ENCODE measurements at regions not wholly inside any gene's neighbourhood (a gene's known extent, or its start where the extent isn't known, plus 50 kb on each side); places are given as distances from the start of the nearest gene placed in this dataset.

GRCh38 chr4:81592701-81593100, 121.0 kb upstream of the RASGEF1B start:
- WGBS (ENCODE audit: insufficient coverage, insufficient replicate concordance, low lambda C conversion rate, missing lambda C conversion rate): 40% methylated on average over 2 of the region's 2 CpGs
- Histone ChIP-seq H3K9me3 (replicated peaks; ENCODE audit: control insufficient read depth, insufficient read depth, low read length) (no peaks in the 10 kb centered on the region), H3K4me1 (ENCODE audit: control insufficient read depth, insufficient read depth, low read length) (no peaks in the 10 kb centered on the region), H3K4me3 (no peak overlapping the region), H4K20me1 (ENCODE audit: control insufficient read depth, insufficient read depth) (no peaks in the 10 kb centered on the region), H3K4me2 (ENCODE audit: control insufficient read depth, insufficient read depth) (no peak overlapping the region), H3K27ac (ENCODE audit: control insufficient read depth, insufficient read depth) (no peak overlapping the region), H3K79me2 (ENCODE audit: control insufficient read depth, insufficient read depth, low read length) (no peaks in the 10 kb centered on the region), H2AFZ (ENCODE audit: control insufficient read depth, low read depth, low read length) (no peak overlapping the region), H3K36me3 (ENCODE audit: control insufficient read depth in 2 of 2, insufficient read depth in 2 of 2, low read length in 1 of 2) (no peaks in the 10 kb centered on the region), H3K9ac (ENCODE audit: control insufficient read depth, insufficient read depth, low read length) (no peak overlapping the region), H3K27me3 (replicated peaks in 1 of 2; ENCODE audit: control insufficient read depth in 2 of 2, insufficient read depth in 2 of 2, low read length in 1 of 2) (no peaks in the 10 kb centered on the region)
- FAIRE-seq (no peak), DNase-seq (ENCODE audit: low read depth, low spot score) (no peak), ATAC-seq (no peak)
- ChIA-PET RAD21 (ENCODE audit: unreplicated experiment) (no interaction called here), POLR2A (no interaction called here), SMC1A (ENCODE audit: uncharacterized antibody, unreplicated experiment) (interaction anchor here (1.2 kb wide), 1 partner anchor 22 kb away, joined by 3 read pairs; no protein-coding TSS in a partner anchor), CTCF (no interaction called here)
- TF ChIP-seq SMAD1 (IDR thresholded peaks at IDR 0.05; ENCODE audit: low read depth, partially characterized antibody): no peak
- TF ChIP-seq USF1 (IDR thresholded peaks at IDR 0.05; ENCODE audit: borderline replicate concordance, extremely low read length, insufficient read depth, low read depth, low read length): no peak
- no peak for TF ChIP-seq PAX5 (IDR thresholded peaks at IDR 0.05; ENCODE audit: borderline replicate concordance, low read depth, low read length)
- TF ChIP-seq NFYB (IDR thresholded peaks at IDR 0.05; ENCODE audit: insufficient read depth, low read depth, low read length): no peak
- no peak for TF ChIP-seq TCF12 (IDR thresholded peaks at IDR 0.05; ENCODE audit: low read depth, low read length)
- no peak for TF ChIP-seq CBX3 (IDR thresholded peaks at IDR 0.05; ENCODE audit: borderline replicate concordance, low read depth)
- TF ChIP-seq ZZZ3 (IDR thresholded peaks at IDR 0.05; ENCODE audit: control insufficient read depth, insufficient read length, low read depth): no peak
- TF ChIP-seq JUND (IDR thresholded peaks at IDR 0.05; ENCODE audit: low read depth, low read length): no peak
- no peak for TF ChIP-seq NBN (IDR thresholded peaks at IDR 0.05)
- TF ChIP-seq MAX (IDR thresholded peaks at IDR 0.05; ENCODE audit: low read depth, low read length): no peak
- no peak for TF ChIP-seq RAD51 (IDR thresholded peaks at IDR 0.05)
- TF ChIP-seq SUPT20H (IDR thresholded peaks at IDR 0.05; ENCODE audit: borderline replicate concordance, control insufficient read depth, low read depth, low read length): no peak
- no peak for TF ChIP-seq YY1 (IDR thresholded peaks at IDR 0.05; ENCODE audit: low read depth, low read length)
- TF ChIP-seq MTA2 (IDR thresholded peaks at IDR 0.05; ENCODE audit: low read depth): no peak
- TF ChIP-seq TCF3 (IDR thresholded peaks at IDR 0.05; ENCODE audit: borderline replicate concordance, insufficient read depth, low read depth, low read length): no peak
- TF ChIP-seq FOXK2 (IDR thresholded peaks at IDR 0.05): no peak
- no peak for TF ChIP-seq POLR2A (IDR thresholded peaks at IDR 0.05; ENCODE audit: low read depth, low read length)
- TF ChIP-seq RUNX3 (IDR thresholded peaks at IDR 0.05; ENCODE audit: low read length): no peak
- in situ Hi-C loops (cut with MboI): no loop called here
- intact Hi-C loops (cut with micrococcal nuclease; ENCODE audit: unreplicated experiment): no loop called here
- BruUV-seq (replicated peaks): no TSS peak

All from GM12878 (cell line).